ENCODE measurements at regions not wholly inside any gene's neighbourhood (a gene's known extent, or its start where the extent isn't known, plus 50 kb on each side); places are given as distances from the start of the nearest gene placed in this dataset.

DNA sequence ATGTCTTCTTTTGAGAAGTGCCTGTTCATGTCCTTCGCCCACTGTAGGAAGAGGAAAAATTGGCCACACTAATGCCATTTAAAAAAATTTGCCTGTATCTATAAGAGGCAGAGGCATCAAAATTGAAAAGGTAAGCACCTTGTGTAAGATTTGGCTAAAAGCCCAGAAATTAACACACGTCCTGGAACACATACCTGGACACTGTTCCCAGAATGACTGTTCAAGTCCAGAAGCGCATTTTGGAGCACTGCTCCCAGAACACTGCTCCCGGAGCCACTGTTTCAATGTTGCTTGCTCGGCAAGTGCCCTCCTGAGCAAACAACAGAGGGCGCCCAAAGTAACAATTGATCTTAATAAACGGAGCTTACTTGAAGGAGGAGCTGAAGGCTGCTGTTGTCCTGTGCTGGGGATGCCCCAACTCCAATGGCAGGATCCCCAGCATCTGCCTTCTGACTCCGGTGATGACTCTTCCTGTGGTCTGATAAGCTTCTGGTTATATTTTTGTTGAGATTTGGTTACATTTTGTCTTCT, 1958.6 kb downstream of the C4orf33 start:
- Histone ChIP-seq H3K9me3 (ENCODE audit: low read depth, low read length, poor library complexity, severe bottlenecking) (no peaks in the 10 kb centered on the region), H3K27me3 (replicated peaks; ENCODE audit: insufficient read depth, low read depth, low read length, poor library complexity) (no peaks in the 10 kb centered on the region), H3K36me3 (ENCODE audit: insufficient read depth, low read length, poor library complexity, severe bottlenecking) (no peaks in the 10 kb centered on the region), H3K27ac (ENCODE audit: low read depth, low read length, poor library complexity, severe bottlenecking) (no peak overlapping the region), H3K4me3 (ENCODE audit: low read depth, low read length, poor library complexity, severe bottlenecking) (no peak overlapping the region), H3K4me1 (ENCODE audit: insufficient read depth, low read length, poor library complexity, severe bottlenecking) (no peaks in the 10 kb centered on the region)
- POLR2A ChIA-PET (ENCODE audit: low non-redundant PET): no interaction called here
- CTCF ChIA-PET: no interaction called here
- intact Hi-C loops (cut with micrococcal nuclease; ENCODE audit: unreplicated experiment): no loop called here
- no peak for DNase-seq (ENCODE audit: low spot score)
- BruUV-seq (replicated peaks): no TSS peak
- no peak for TF ChIP-seq EZH2 (IDR thresholded peaks at IDR 0.05; ENCODE audit: borderline replicate concordance, low read depth, low read length, poor library complexity, severe bottlenecking)
- TF ChIP-seq, protein P1, sequence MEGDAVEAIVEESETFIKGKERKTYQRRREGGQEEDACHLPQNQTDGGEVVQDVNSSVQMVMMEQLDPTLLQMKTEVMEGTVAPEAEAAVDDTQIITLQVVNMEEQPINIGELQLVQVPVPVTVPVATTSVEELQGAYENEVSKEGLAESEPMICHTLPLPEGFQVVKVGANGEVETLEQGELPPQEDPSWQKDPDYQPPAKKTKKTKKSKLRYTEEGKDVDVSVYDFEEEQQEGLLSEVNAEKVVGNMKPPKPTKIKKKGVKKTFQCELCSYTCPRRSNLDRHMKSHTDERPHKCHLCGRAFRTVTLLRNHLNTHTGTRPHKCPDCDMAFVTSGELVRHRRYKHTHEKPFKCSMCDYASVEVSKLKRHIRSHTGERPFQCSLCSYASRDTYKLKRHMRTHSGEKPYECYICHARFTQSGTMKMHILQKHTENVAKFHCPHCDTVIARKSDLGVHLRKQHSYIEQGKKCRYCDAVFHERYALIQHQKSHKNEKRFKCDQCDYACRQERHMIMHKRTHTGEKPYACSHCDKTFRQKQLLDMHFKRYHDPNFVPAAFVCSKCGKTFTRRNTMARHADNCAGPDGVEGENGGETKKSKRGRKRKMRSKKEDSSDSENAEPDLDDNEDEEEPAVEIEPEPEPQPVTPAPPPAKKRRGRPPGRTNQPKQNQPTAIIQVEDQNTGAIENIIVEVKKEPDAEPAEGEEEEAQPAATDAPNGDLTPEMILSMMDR (conservative IDR thresholded peaks at IDR 0.05; ENCODE audit: low read depth, low read length): 0 out of 2 replicates have a peak, but pooled peaks have one; percentile 16

DNA sequence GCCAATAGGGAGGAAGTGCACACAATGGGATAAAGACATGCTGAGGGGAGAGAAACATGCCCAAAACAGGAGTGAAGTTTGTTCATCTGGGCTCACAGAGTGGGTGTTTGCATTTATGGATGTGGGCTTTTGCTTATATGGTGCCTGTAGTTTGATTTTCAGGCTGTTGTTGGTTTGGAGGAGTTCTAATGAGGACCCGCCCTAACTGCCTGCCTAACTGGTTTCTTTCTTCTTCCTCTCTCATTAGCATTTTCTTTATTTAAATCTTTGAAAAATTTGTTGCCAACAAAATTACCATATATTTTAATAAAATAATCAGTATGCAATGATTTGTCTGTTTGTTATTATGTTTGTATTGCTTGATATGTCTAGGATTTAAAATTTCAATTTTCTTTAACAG, 1965.8 kb downstream of the C4orf33 start:
- Histone ChIP-seq H3K36me3 (ENCODE audit: insufficient read depth, low read length, poor library complexity, severe bottlenecking) (no peaks in the 10 kb centered on the region), H3K9me3 (ENCODE audit: low read depth, low read length, poor library complexity, severe bottlenecking) (peaks cover 13% of the 10 kb centered on the region), H3K27ac (ENCODE audit: low read depth, low read length, poor library complexity, severe bottlenecking) (no peak overlapping the region), H3K27me3 (replicated peaks; ENCODE audit: insufficient read depth, low read depth, low read length, poor library complexity) (no peaks in the 10 kb centered on the region), H3K4me3 (ENCODE audit: low read depth, low read length, poor library complexity, severe bottlenecking) (no peak overlapping the region), H3K4me1 (ENCODE audit: insufficient read depth, low read length, poor library complexity, severe bottlenecking) (no peaks in the 10 kb centered on the region)
- no peak for TF ChIP-seq EZH2 (IDR thresholded peaks at IDR 0.05; ENCODE audit: borderline replicate concordance, low read depth, low read length, poor library complexity, severe bottlenecking)
- TF ChIP-seq, protein P1 (conservative IDR thresholded peaks at IDR 0.05; ENCODE audit: low read depth, low read length): no peak
- no peak for DNase-seq (ENCODE audit: low spot score)
- ChIA-PET POLR2A (ENCODE audit: low non-redundant PET) (no interaction called here), CTCF (no interaction called here)
- intact Hi-C loops (cut with micrococcal nuclease; ENCODE audit: unreplicated experiment): no loop called here
- BruUV-seq (replicated peaks): no TSS peak

DNA sequence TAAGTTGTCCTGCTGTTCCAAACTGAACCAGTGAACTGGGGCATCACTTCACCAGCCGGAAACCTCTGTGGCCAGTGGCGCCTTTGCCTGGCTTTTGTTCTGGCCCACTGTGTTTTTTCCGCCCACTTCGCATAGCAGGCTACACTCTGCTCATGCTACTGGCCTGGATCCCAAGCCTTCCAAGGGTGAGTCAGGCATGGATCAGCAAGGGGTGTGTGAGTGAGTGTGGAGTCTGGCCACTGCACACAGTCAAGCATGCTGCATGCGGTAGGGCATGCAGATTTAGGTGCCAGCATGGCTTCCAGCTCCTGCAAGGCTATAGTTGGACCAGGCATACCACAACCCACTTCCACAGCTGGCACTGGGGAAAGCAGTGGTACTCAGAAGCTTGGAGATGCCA, 1967.9 kb downstream of the C4orf33 start:
- BruUV-seq (replicated peaks): no TSS peak
- no peak overlapping the region for H3K4me3 ChIP-seq (ENCODE audit: low read depth, low read length, poor library complexity, severe bottlenecking)
- H3K9me3 ChIP-seq (ENCODE audit: low read depth, low read length, poor library complexity, severe bottlenecking): peaks cover 13% of the 10 kb centered on the region
- no peaks in the 10 kb centered on the region for H3K27me3 ChIP-seq (replicated peaks; ENCODE audit: insufficient read depth, low read depth, low read length, poor library complexity)
- ChIA-PET CTCF (no interaction called here), POLR2A (ENCODE audit: low non-redundant PET) (no interaction called here)
- no peak overlapping the region for H3K27ac ChIP-seq (ENCODE audit: low read depth, low read length, poor library complexity, severe bottlenecking)
- TF ChIP-seq, protein P1 (conservative IDR thresholded peaks at IDR 0.05; ENCODE audit: low read depth, low read length): no peak
- no peak for TF ChIP-seq EZH2 (IDR thresholded peaks at IDR 0.05; ENCODE audit: borderline replicate concordance, low read depth, low read length, poor library complexity, severe bottlenecking)
- intact Hi-C loops (cut with micrococcal nuclease; ENCODE audit: unreplicated experiment): no loop called here
- H3K4me1 ChIP-seq (ENCODE audit: insufficient read depth, low read length, poor library complexity, severe bottlenecking): no peaks in the 10 kb centered on the region
- no peak for DNase-seq (ENCODE audit: low spot score)
- H3K36me3 ChIP-seq (ENCODE audit: insufficient read depth, low read length, poor library complexity, severe bottlenecking): no peaks in the 10 kb centered on the region

All from A673 (cell line).